Natural killer cell (primary cell): ENCODE measurements at regions not wholly inside any gene's neighbourhood (a gene's known extent, or its start where the extent isn't known, plus 50 kb on each side); places are given as distances from the start of the nearest gene placed in this dataset.

ENCODE experiments used
- ATAC-seq, 3 donors: fragments of 150-1000 bp in 2 of 3; fragments of 200-7000 bp in 1 of 3; cut with Tn5 transposase; 1 replicate in 1 of 3; 2 replicates in 2 of 3; pipeline ENCODE4 v1.10.0; 2021; ENCODE audit warnings: mild to moderate bottlenecking in 2 of 3, moderate library complexity in 2 of 3
- DNase-seq, 2 donors: peaks; one replicate each; pipeline versions ENCODE4 v3.0.0 to v3.0.0-alpha.2; 2013 to 2021; ENCODE audit warnings: mixed read lengths in 1 of 2
- H3K27ac ChIP-seq: one replicate; pipeline ENCODE4 v1.5.1; 2013; ENCODE audit warnings: mild to moderate bottlenecking, low read length
- H3K27me3 ChIP-seq: one replicate; pipeline ENCODE4 v1.6.1; 2013; ENCODE audit warnings: low read length; ENCODE audit not compliant: control insufficient read depth, insufficient read depth
- H3K36me3 ChIP-seq: one replicate; pipeline ENCODE4 v1.6.1; 2013; ENCODE audit warnings: low read length; ENCODE audit not compliant: control insufficient read depth, insufficient read depth
- H3K4me1 ChIP-seq: one replicate; pipeline ENCODE4 v1.6.1; 2013; ENCODE audit warnings: low read length; ENCODE audit not compliant: control insufficient read depth, insufficient read depth
- H3K4me3 ChIP-seq: one replicate; pipeline ENCODE4 v1.5.1; 2013; ENCODE audit warnings: low read length
- H3K9me3 ChIP-seq: one replicate; pipeline ENCODE4 v1.6.1; 2013; ENCODE audit warnings: low read length; ENCODE audit not compliant: control insufficient read depth, insufficient read depth
- H3K27ac Mint-ChIP-seq, 2 donors: one replicate each; pipeline ENCODE4 v1.8.0; 2022; ENCODE audit warnings: mild to moderate bottlenecking in 2 of 2, mixed read lengths in 2 of 2, moderate library complexity in 1 of 2
- H3K27me3 Mint-ChIP-seq, 2 donors: one replicate each; pipeline ENCODE4 v1.8.0; 2022; ENCODE audit warnings: low read depth in 2 of 2, mixed read lengths in 2 of 2
- H3K36me3 Mint-ChIP-seq: one replicate; pipeline ENCODE4 v1.8.0; 2022; ENCODE audit warnings: mixed read lengths
- H3K4me1 Mint-ChIP-seq, 2 donors: one replicate each; pipeline ENCODE4 v1.8.0; 2022; ENCODE audit warnings: mixed read lengths in 2 of 2
- H3K4me3 Mint-ChIP-seq: one replicate; pipeline ENCODE4 v1.8.0; 2022; ENCODE audit warnings: mild to moderate bottlenecking, moderate library complexity, mixed read lengths
- H3K9me3 Mint-ChIP-seq, 2 donors: one replicate each; pipeline ENCODE4 v1.8.0; 2022; ENCODE audit warnings: mixed read lengths in 2 of 2
- CTCF ChIP-seq: fragments of 200-600 bp; IDR thresholded peaks from one replicate; pipeline ENCODE4 v1.8.0; 2022; ENCODE audit warnings: antibody characterized with exemption
- WGBS: methylation state at CpG from one replicate; pipeline ENCODE4 v1.1.7; 2013; ENCODE audit warnings: missing lambda C conversion rate; ENCODE audit not compliant: insufficient coverage; 5-methylcytosine and 5-hydroxymethylcytosine counted together
- intact Hi-C: fragments of 100-400 bp; cut with micrococcal nuclease; formaldehyde crosslinking; loops from one replicate; pipeline ENCODE4 v1.14.2; 2022

- no peak overlapping the region for H3K4me3 Mint-ChIP-seq
These were observed 267.4 kb upstream of the NRXN1 start for GRCh38 chr2:51299370-51299769.

GRCh38 chr2:51297488-51297887 is 265.6 kb upstream of the NRXN1 start:
- Histone ChIP-seq H3K4me3 (no peak overlapping the region), H3K27me3 (no peaks in the 10 kb centered on the region), H3K4me1 (no peaks in the 10 kb centered on the region), H3K27ac (no peak overlapping the region), H3K9me3 (peaks cover 2% of the 10 kb centered on the region), H3K36me3 (no peaks in the 10 kb centered on the region)
- intact Hi-C loops, result no loop called here
- Mint-ChIP-seq H3K9me3 (peaks cover 9 to 25% of the 10 kb centered on the region in 2 donors), H3K4me1 (no peaks in the 10 kb centered on the region), H3K36me3 (no peaks in the 10 kb centered on the region), H3K27me3 (no peaks in the 10 kb centered on the region), H3K27ac (no peak overlapping the region), H3K4me3 (no peak overlapping the region)
- ATAC-seq (no peak), DNase-seq (no peak)
- TF ChIP-seq CTCF, result no peak
- WGBS, result no CpG with 5 or more reads among the region's 1 CpG

More at GRCh38 chr2:51299370-51299769, 267.4 kb upstream of the NRXN1 start:
- Histone ChIP-seq H3K4me1 (no peaks in the 10 kb centered on the region), H3K36me3 (no peaks in the 10 kb centered on the region), H3K9me3 (peaks cover 2% of the 10 kb centered on the region), H3K4me3 (no peak overlapping the region), H3K27me3 (no peaks in the 10 kb centered on the region), H3K27ac (no peak overlapping the region)
- intact Hi-C loops, result no loop called here
- Mint-ChIP-seq H3K27me3 (no peaks in the 10 kb centered on the region), H3K4me1 (no peaks in the 10 kb centered on the region), H3K27ac (no peak overlapping the region), H3K36me3 (no peaks in the 10 kb centered on the region), H3K9me3 (peaks cover 9 to 25% of the 10 kb centered on the region in 2 donors)
- ATAC-seq (no peak), DNase-seq (no peak)
- 86% methylated on average over 1 of the region's 1 CpG for WGBS
- no peak for TF ChIP-seq CTCF

GRCh38 chr2:51293566-51294200 is 261.8 kb upstream of the NRXN1 start:
- Histone ChIP-seq H3K4me3 (no peak overlapping the region), H3K9me3 (peaks cover 3% of the 10 kb centered on the region), H3K27me3 (no peaks in the 10 kb centered on the region), H3K36me3 (no peaks in the 10 kb centered on the region), H3K27ac (no peak overlapping the region), H3K4me1 (no peaks in the 10 kb centered on the region)
- Mint-ChIP-seq H3K4me1 (no peaks in the 10 kb centered on the region), H3K9me3 (peaks cover 9 to 24% of the 10 kb centered on the region in 2 donors), H3K4me3 (no peak overlapping the region), H3K36me3 (no peaks in the 10 kb centered on the region), H3K27me3 (no peaks in the 10 kb centered on the region), H3K27ac (no peak overlapping the region)
- ATAC-seq (no peak), DNase-seq (no peak)
- intact Hi-C loops, result no loop called here
- TF ChIP-seq CTCF, result no peak
- 74% methylated on average over 5 of the region's 5 CpGs for WGBS
